ENCODE measurements at regions not wholly inside any gene's neighbourhood (a gene's known extent, or its start where the extent isn't known, plus 50 kb on each side); places are given as distances from the start of the nearest gene placed in this dataset.

- TF ChIP-seq, protein P1, sequence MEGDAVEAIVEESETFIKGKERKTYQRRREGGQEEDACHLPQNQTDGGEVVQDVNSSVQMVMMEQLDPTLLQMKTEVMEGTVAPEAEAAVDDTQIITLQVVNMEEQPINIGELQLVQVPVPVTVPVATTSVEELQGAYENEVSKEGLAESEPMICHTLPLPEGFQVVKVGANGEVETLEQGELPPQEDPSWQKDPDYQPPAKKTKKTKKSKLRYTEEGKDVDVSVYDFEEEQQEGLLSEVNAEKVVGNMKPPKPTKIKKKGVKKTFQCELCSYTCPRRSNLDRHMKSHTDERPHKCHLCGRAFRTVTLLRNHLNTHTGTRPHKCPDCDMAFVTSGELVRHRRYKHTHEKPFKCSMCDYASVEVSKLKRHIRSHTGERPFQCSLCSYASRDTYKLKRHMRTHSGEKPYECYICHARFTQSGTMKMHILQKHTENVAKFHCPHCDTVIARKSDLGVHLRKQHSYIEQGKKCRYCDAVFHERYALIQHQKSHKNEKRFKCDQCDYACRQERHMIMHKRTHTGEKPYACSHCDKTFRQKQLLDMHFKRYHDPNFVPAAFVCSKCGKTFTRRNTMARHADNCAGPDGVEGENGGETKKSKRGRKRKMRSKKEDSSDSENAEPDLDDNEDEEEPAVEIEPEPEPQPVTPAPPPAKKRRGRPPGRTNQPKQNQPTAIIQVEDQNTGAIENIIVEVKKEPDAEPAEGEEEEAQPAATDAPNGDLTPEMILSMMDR (conservative IDR thresholded peaks at IDR 0.05; ENCODE audit: low read depth, low read length) = no peak
- Histone ChIP-seq H3K79me2 (ENCODE audit: insufficient read depth, low read depth) (no peaks in the 10 kb centered on the region), H4K20me1 (ENCODE audit: insufficient read depth) (no peaks in the 10 kb centered on the region), H2AFZ (ENCODE audit: low read depth) (no peak overlapping the region), H3K4me1 (ENCODE audit: low read depth, poor library complexity, severe bottlenecking) (no peaks in the 10 kb centered on the region), H3K27me3 (ENCODE audit: insufficient read depth, low read depth) (no peaks in the 10 kb centered on the region), H3K4me3 (IDR thresholded peaks at IDR 0.05; ENCODE audit: insufficient read depth, low read depth, low read length) (no peak overlapping the region), H3K36me3 (ENCODE audit: insufficient read depth) (no peaks in the 10 kb centered on the region), H3K27ac (no peak overlapping the region), H3K9ac (no peak overlapping the region), H3K4me2 (no peak overlapping the region)
Measured at GRCh38 chr3:188085584-188086560, 68.1 kb upstream of the LPP start.

- TF ChIP-seq, protein P1 (conservative IDR thresholded peaks at IDR 0.05; ENCODE audit: low read depth, low read length) = no peak
- no peak overlapping the region for H2AFZ ChIP-seq (ENCODE audit: low read depth)
- no peaks in the 10 kb centered on the region for H3K36me3 ChIP-seq (ENCODE audit: insufficient read depth)
Measured at GRCh38 chr3:188088948-188089685, 64.8 kb upstream of the LPP start.

GRCh38 chr3:188090620-188091309 lies 63.2 kb upstream of the LPP start:
- Histone ChIP-seq H3K9ac (no peak overlapping the region), H3K79me2 (ENCODE audit: insufficient read depth, low read depth) (no peaks in the 10 kb centered on the region), H3K4me3 (IDR thresholded peaks at IDR 0.05; ENCODE audit: insufficient read depth, low read depth, low read length) (no peak overlapping the region), H2AFZ (ENCODE audit: low read depth) (no peak overlapping the region), H3K36me3 (ENCODE audit: insufficient read depth) (no peaks in the 10 kb centered on the region), H3K27me3 (ENCODE audit: insufficient read depth, low read depth) (no peaks in the 10 kb centered on the region), H3K4me1 (ENCODE audit: low read depth, poor library complexity, severe bottlenecking) (no peaks in the 10 kb centered on the region), H3K27ac (no peak overlapping the region), H4K20me1 (ENCODE audit: insufficient read depth) (no peaks in the 10 kb centered on the region), H3K4me2 (no peak overlapping the region)
- TF ChIP-seq, protein P1 (conservative IDR thresholded peaks at IDR 0.05; ENCODE audit: low read depth, low read length) = no peak

More at GRCh38 chr3:188088948-188089685, 64.8 kb upstream of the LPP start:
- no peaks in the 10 kb centered on the region for H3K27me3 ChIP-seq (ENCODE audit: insufficient read depth, low read depth)
- H3K9ac ChIP-seq = no peak overlapping the region
- H3K4me3 ChIP-seq (IDR thresholded peaks at IDR 0.05; ENCODE audit: insufficient read depth, low read depth, low read length) = no peak overlapping the region
- no peak overlapping the region for H3K27ac ChIP-seq
- H4K20me1 ChIP-seq (ENCODE audit: insufficient read depth) = no peaks in the 10 kb centered on the region
- H3K79me2 ChIP-seq (ENCODE audit: insufficient read depth, low read depth) = no peaks in the 10 kb centered on the region
- no peak overlapping the region for H3K4me2 ChIP-seq
- H3K4me1 ChIP-seq (ENCODE audit: low read depth, poor library complexity, severe bottlenecking) = no peaks in the 10 kb centered on the region

DNA sequence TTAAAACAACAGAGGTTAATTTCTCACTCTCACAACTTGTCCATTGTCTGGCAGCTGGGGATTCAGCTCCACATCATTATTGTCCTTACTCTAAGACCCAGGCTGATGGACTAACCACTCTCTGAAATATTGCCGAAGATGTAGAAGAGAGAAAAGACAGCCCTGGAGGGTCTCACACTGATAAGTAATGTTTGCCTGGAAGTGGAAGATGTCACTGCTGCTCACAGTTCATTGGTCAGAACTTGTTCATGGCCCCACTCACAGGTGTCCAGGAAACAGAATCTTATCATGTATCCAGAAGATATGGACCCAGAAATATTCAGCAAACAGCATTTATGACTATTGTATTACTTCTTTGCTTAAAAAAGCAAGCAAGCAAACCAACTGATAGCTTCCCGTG lies 62.2 kb upstream of the LPP start:
- Histone ChIP-seq H3K27ac (no peak overlapping the region), H3K4me1 (ENCODE audit: low read depth, poor library complexity, severe bottlenecking) (no peaks in the 10 kb centered on the region), H3K4me3 (IDR thresholded peaks at IDR 0.05; ENCODE audit: insufficient read depth, low read depth, low read length) (no peak overlapping the region), H4K20me1 (ENCODE audit: insufficient read depth) (no peaks in the 10 kb centered on the region), H2AFZ (ENCODE audit: low read depth) (no peak overlapping the region), H3K9ac (no peak overlapping the region), H3K36me3 (ENCODE audit: insufficient read depth) (no peaks in the 10 kb centered on the region), H3K79me2 (ENCODE audit: insufficient read depth, low read depth) (no peaks in the 10 kb centered on the region), H3K4me2 (no peak overlapping the region), H3K27me3 (ENCODE audit: insufficient read depth, low read depth) (no peaks in the 10 kb centered on the region)
- TF ChIP-seq, protein P1 (conservative IDR thresholded peaks at IDR 0.05; ENCODE audit: low read depth, low read length) = no peak
